ENCODE measurements at regions not wholly inside any gene's neighbourhood (a gene's known extent, or its start where the extent isn't known, plus 50 kb on each side); places are given as distances from the start of the nearest gene placed in this dataset.

GRCh38 chr6:166055801-166056200, 111.8 kb downstream of the TBXT start:
- H3K9me3 ChIP-seq (ENCODE audit: low read length), result peaks cover 8% of the 10 kb centered on the region
- TF ChIP-seq EP300 (conservative IDR thresholded peaks at IDR 0.05; ENCODE audit: poor library complexity, severe bottlenecking), result no peak
- TF ChIP-seq, protein P1, sequence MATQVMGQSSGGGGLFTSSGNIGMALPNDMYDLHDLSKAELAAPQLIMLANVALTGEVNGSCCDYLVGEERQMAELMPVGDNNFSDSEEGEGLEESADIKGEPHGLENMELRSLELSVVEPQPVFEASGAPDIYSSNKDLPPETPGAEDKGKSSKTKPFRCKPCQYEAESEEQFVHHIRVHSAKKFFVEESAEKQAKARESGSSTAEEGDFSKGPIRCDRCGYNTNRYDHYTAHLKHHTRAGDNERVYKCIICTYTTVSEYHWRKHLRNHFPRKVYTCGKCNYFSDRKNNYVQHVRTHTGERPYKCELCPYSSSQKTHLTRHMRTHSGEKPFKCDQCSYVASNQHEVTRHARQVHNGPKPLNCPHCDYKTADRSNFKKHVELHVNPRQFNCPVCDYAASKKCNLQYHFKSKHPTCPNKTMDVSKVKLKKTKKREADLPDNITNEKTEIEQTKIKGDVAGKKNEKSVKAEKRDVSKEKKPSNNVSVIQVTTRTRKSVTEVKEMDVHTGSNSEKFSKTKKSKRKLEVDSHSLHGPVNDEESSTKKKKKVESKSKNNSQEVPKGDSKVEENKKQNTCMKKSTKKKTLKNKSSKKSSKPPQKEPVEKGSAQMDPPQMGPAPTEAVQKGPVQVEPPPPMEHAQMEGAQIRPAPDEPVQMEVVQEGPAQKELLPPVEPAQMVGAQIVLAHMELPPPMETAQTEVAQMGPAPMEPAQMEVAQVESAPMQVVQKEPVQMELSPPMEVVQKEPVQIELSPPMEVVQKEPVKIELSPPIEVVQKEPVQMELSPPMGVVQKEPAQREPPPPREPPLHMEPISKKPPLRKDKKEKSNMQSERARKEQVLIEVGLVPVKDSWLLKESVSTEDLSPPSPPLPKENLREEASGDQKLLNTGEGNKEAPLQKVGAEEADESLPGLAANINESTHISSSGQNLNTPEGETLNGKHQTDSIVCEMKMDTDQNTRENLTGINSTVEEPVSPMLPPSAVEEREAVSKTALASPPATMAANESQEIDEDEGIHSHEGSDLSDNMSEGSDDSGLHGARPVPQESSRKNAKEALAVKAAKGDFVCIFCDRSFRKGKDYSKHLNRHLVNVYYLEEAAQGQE (IDR thresholded peaks at IDR 0.05; ENCODE audit: borderline replicate concordance), result no peak
- no peak for TF ChIP-seq EZH2 (IDR thresholded peaks at IDR 0.05; ENCODE audit: borderline replicate concordance, insufficient read depth, low read length, poor library complexity, severe bottlenecking)
- no peak for TF ChIP-seq RAD21 (conservative IDR thresholded peaks at IDR 0.05)
- no peak for TF ChIP-seq POLR2AphosphoS5 (IDR thresholded peaks at IDR 0.05)
- no peak for TF ChIP-seq TAF1 (IDR thresholded peaks at IDR 0.05; ENCODE audit: low read depth)
- no peaks in the 10 kb centered on the region for H4K20me1 ChIP-seq (ENCODE audit: insufficient read depth)
- H2AFZ ChIP-seq (ENCODE audit: low read depth, low read length), result no peak overlapping the region
- no peak overlapping the region for H3K27ac ChIP-seq (ENCODE audit: low read length)
- H3K36me3 ChIP-seq (ENCODE audit: insufficient read depth, low read length), result no peaks in the 10 kb centered on the region
- H3F3A ChIP-seq (ENCODE audit: insufficient read depth, low read length, poor library complexity, severe bottlenecking), result no peaks in the 10 kb centered on the region
- H3K9ac ChIP-seq (ENCODE audit: low read length), result no peak overlapping the region
- no peaks in the 10 kb centered on the region for H3K9me2 ChIP-seq (ENCODE audit: insufficient read depth, low read length)
- H3K4me2 ChIP-seq (ENCODE audit: low read length), result no peak overlapping the region
- no peaks in the 10 kb centered on the region for H3K79me2 ChIP-seq (replicated peaks; ENCODE audit: insufficient read depth, low read length)
- H3K4me3 ChIP-seq (ENCODE audit: low read length), result no peak overlapping the region
- no peaks in the 10 kb centered on the region for H3K27me3 ChIP-seq (ENCODE audit: insufficient read depth, low read depth, low read length)

DNA sequence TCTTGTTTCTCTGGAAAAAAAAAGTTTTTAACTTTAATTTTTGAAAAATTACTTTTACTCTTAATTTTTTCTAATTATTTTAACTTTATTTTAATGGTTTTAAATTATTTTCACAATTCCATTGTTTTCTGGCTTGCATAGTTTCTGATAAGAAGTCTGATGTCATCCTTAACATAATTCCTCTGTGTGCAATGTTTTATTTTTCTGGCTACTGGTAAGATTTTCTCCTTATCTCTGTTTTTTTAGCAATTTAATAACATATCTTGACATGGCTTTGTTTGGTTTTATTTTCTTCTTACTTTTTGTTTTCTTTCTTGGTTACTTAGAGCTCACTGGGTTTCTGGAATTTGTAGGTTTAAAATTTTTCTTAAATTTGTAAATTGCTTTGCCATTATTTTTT, 114.8 kb downstream of the TBXT start:
- TF ChIP-seq RAD21 (conservative IDR thresholded peaks at IDR 0.05), result no peak
- TF ChIP-seq, protein P2, sequence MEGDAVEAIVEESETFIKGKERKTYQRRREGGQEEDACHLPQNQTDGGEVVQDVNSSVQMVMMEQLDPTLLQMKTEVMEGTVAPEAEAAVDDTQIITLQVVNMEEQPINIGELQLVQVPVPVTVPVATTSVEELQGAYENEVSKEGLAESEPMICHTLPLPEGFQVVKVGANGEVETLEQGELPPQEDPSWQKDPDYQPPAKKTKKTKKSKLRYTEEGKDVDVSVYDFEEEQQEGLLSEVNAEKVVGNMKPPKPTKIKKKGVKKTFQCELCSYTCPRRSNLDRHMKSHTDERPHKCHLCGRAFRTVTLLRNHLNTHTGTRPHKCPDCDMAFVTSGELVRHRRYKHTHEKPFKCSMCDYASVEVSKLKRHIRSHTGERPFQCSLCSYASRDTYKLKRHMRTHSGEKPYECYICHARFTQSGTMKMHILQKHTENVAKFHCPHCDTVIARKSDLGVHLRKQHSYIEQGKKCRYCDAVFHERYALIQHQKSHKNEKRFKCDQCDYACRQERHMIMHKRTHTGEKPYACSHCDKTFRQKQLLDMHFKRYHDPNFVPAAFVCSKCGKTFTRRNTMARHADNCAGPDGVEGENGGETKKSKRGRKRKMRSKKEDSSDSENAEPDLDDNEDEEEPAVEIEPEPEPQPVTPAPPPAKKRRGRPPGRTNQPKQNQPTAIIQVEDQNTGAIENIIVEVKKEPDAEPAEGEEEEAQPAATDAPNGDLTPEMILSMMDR (IDR thresholded peaks at IDR 0.05; ENCODE audit: poor library complexity, severe bottlenecking), result no peak
- no peak for TF ChIP-seq EP300 (conservative IDR thresholded peaks at IDR 0.05; ENCODE audit: poor library complexity, severe bottlenecking)
- TF ChIP-seq TAF1 (IDR thresholded peaks at IDR 0.05; ENCODE audit: low read depth), result no peak
- no peak for TF ChIP-seq SMC3 (conservative IDR thresholded peaks at IDR 0.05; ENCODE audit: poor library complexity)
- no peak for TF ChIP-seq POLR2AphosphoS5 (IDR thresholded peaks at IDR 0.05)
- no peak for TF ChIP-seq MXI1 (conservative IDR thresholded peaks at IDR 0.05; ENCODE audit: poor library complexity, severe bottlenecking)
- TF ChIP-seq EZH2 (IDR thresholded peaks at IDR 0.05; ENCODE audit: borderline replicate concordance, insufficient read depth, low read length, poor library complexity, severe bottlenecking), result no peak
- TF ChIP-seq, protein P1 (IDR thresholded peaks at IDR 0.05; ENCODE audit: borderline replicate concordance), result no peak
- H2AFZ ChIP-seq (ENCODE audit: low read depth, low read length), result no peak overlapping the region
- H3K9me3 ChIP-seq (ENCODE audit: low read length), result peaks cover 8% of the 10 kb centered on the region
- H3K79me2 ChIP-seq (replicated peaks; ENCODE audit: insufficient read depth, low read length), result no peaks in the 10 kb centered on the region
- H3K27ac ChIP-seq (ENCODE audit: low read length), result no peak overlapping the region
- H3K9me2 ChIP-seq (ENCODE audit: insufficient read depth, low read length), result no peaks in the 10 kb centered on the region
- H3K27me3 ChIP-seq (ENCODE audit: insufficient read depth, low read depth, low read length), result no peaks in the 10 kb centered on the region
- no peak overlapping the region for H3K9ac ChIP-seq (ENCODE audit: low read length)
- H3K36me3 ChIP-seq (ENCODE audit: insufficient read depth, low read length), result no peaks in the 10 kb centered on the region
- H3K4me2 ChIP-seq (ENCODE audit: low read length), result no peak overlapping the region
- H4K20me1 ChIP-seq (ENCODE audit: insufficient read depth), result no peaks in the 10 kb centered on the region
- no peaks in the 10 kb centered on the region for H3F3A ChIP-seq (ENCODE audit: insufficient read depth, low read length, poor library complexity, severe bottlenecking)
- H3K4me3 ChIP-seq (ENCODE audit: low read length), result no peak overlapping the region

All from neural cell (in vitro differentiated cells).